ENCODE measurements at regions not wholly inside any gene's neighbourhood (a gene's known extent, or its start where the extent isn't known, plus 50 kb on each side); places are given as distances from the start of the nearest gene placed in this dataset.

DNA sequence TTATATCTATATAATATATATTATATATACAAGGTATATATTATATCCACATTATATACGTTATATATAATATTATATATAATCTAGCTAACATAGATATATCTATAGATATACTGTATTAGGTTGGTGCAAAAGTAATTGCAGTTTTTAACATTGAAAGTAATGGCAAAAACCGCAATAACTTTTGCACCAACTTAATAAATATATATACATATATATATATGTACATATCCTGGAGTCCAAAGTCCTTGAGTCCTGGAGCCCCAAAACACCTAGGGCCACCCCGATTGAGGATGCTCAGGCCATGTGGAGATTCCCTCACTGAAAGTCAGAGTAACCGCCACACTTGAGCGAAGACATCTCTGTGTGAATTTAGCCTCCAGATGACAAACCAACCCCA is 408.2 kb upstream of the AUTS2 start:
- no peak for TF ChIP-seq EZH2 (optimal IDR thresholded peaks at IDR 0.05; ENCODE audit: low read depth, low read length)
- TF ChIP-seq, protein P1, sequence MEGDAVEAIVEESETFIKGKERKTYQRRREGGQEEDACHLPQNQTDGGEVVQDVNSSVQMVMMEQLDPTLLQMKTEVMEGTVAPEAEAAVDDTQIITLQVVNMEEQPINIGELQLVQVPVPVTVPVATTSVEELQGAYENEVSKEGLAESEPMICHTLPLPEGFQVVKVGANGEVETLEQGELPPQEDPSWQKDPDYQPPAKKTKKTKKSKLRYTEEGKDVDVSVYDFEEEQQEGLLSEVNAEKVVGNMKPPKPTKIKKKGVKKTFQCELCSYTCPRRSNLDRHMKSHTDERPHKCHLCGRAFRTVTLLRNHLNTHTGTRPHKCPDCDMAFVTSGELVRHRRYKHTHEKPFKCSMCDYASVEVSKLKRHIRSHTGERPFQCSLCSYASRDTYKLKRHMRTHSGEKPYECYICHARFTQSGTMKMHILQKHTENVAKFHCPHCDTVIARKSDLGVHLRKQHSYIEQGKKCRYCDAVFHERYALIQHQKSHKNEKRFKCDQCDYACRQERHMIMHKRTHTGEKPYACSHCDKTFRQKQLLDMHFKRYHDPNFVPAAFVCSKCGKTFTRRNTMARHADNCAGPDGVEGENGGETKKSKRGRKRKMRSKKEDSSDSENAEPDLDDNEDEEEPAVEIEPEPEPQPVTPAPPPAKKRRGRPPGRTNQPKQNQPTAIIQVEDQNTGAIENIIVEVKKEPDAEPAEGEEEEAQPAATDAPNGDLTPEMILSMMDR (IDR thresholded peaks at IDR 0.05; ENCODE audit: low read length), result no peak
- no peak for TF ChIP-seq EZH2phosphoT487 (IDR thresholded peaks at IDR 0.05; ENCODE audit: low read length)
